MM.1S (cell line): ENCODE measurements at regions not wholly inside any gene's neighbourhood (a gene's known extent, or its start where the extent isn't known, plus 50 kb on each side); places are given as distances from the start of the nearest gene placed in this dataset.
"Not testable (repeated sequence)": the region's sequence is repeated elsewhere in the genome, so short reads cannot be mapped to it uniquely, and the experiment has no call there.

ENCODE experiments used
- EZH2 ChIP-seq: fragments of 300-600 bp; sonication (generic); optimal IDR thresholded peaks from 2 replicates; pipeline ENCODE3; 2017; ENCODE audit warnings: low read depth, mild to moderate bottlenecking, antibody characterized with exemption, low read length, mixed read lengths
- EZH2phosphoT487 ChIP-seq: fragments of 300-600 bp; sonication (generic); IDR thresholded peaks from 2 replicates; pipeline ENCODE4 v1.6.1; 2018; ENCODE audit warnings: antibody characterized with exemption, low read length
- TF ChIP-seq, protein P1 (sequence below): fragments of 300-600 bp; sonication (generic); IDR thresholded peaks from 2 replicates; pipeline ENCODE4 v1.5.1; 2016; ENCODE audit warnings: antibody characterized with exemption, low read length, mixed read lengths

DNA sequence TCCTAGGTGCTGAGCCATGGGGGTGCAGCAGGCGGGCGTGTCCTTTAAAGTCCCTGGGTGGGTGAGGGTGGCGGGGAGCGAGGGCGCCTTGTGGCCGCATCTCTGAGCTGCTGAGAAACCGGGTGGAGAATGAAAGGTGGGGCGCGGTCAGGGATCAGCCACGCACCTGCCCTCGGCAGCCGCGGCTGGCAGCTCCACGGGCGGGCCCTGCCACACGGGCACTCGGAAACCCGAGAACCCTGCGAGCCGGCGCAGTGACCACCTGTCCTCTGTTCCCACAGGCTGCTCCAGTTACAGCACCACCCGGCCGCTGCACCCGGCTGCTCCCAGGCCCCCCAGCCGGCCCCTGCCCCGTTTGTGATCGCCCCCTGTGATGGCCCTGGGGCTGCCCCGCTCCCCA is 4400.5 kb upstream of the TPTE start:
- TF ChIP-seq, protein P1, sequence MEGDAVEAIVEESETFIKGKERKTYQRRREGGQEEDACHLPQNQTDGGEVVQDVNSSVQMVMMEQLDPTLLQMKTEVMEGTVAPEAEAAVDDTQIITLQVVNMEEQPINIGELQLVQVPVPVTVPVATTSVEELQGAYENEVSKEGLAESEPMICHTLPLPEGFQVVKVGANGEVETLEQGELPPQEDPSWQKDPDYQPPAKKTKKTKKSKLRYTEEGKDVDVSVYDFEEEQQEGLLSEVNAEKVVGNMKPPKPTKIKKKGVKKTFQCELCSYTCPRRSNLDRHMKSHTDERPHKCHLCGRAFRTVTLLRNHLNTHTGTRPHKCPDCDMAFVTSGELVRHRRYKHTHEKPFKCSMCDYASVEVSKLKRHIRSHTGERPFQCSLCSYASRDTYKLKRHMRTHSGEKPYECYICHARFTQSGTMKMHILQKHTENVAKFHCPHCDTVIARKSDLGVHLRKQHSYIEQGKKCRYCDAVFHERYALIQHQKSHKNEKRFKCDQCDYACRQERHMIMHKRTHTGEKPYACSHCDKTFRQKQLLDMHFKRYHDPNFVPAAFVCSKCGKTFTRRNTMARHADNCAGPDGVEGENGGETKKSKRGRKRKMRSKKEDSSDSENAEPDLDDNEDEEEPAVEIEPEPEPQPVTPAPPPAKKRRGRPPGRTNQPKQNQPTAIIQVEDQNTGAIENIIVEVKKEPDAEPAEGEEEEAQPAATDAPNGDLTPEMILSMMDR: not testable (repeated sequence)
- not testable (repeated sequence) for TF ChIP-seq EZH2, EZH2phosphoT487
